ENCODE measurements at regions not wholly inside any gene's neighbourhood (a gene's known extent, or its start where the extent isn't known, plus 50 kb on each side); places are given as distances from the start of the nearest gene placed in this dataset.
A peak's percentile ranks its signal among the peaks of the same experiment; 100 is the strongest.

DNA sequence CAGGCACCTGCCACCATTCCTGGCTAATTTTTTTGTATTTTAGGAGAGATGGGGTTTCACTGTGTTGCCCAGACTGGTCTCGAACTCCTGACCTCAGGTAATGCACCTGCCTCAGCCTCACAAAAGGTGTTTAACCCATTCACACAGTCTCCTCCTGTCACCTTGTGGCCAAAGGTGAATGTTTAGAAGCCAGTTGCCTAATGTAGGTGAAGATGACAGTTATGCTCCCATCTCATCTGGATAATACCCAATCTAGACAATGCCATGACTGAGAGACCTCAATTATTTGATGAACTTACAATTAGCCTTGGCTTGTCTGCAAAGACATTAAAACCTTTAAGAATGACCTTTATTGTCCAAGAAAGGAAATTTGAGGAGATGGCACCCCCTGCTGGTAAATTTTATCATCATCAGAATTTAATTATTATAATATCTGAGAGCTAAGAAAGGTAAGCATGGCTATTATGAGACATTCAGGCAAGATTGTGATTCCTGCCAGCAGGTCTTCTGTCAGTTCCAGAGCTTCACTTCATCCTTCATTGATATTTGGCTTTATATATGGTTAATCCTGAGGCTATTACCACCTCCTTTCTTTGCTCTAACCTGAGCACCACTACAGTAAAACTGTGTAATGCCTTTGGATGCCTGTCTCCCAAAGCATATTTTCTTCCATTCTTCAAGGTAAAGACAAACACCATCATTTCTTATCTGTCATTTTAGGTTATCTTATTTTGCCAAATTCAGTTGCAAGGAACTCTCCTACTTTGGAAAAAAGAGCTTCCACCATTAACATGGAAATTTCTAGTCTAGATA, 117.6 kb downstream of the FAM124B start:
- POLR2A ChIA-PET, result no interaction called here
- TF ChIP-seq, protein P1, sequence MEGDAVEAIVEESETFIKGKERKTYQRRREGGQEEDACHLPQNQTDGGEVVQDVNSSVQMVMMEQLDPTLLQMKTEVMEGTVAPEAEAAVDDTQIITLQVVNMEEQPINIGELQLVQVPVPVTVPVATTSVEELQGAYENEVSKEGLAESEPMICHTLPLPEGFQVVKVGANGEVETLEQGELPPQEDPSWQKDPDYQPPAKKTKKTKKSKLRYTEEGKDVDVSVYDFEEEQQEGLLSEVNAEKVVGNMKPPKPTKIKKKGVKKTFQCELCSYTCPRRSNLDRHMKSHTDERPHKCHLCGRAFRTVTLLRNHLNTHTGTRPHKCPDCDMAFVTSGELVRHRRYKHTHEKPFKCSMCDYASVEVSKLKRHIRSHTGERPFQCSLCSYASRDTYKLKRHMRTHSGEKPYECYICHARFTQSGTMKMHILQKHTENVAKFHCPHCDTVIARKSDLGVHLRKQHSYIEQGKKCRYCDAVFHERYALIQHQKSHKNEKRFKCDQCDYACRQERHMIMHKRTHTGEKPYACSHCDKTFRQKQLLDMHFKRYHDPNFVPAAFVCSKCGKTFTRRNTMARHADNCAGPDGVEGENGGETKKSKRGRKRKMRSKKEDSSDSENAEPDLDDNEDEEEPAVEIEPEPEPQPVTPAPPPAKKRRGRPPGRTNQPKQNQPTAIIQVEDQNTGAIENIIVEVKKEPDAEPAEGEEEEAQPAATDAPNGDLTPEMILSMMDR (IDR thresholded peaks at IDR 0.05; ENCODE audit: control extremely low read depth, extremely low read depth, low read depth, missing control alignments), result peak; percentile 34
- peak; percentile 29 for DNase-seq (ENCODE audit: extremely low spot score)
- CTCF ChIA-PET, result interaction anchor here (0.6 to 8.4 kb wide), 38 partner anchors 9 to 1316 kb away, joined by 3 to 176 read pairs (median 4); partner anchors contain the start of gene WDFY1

DNA sequence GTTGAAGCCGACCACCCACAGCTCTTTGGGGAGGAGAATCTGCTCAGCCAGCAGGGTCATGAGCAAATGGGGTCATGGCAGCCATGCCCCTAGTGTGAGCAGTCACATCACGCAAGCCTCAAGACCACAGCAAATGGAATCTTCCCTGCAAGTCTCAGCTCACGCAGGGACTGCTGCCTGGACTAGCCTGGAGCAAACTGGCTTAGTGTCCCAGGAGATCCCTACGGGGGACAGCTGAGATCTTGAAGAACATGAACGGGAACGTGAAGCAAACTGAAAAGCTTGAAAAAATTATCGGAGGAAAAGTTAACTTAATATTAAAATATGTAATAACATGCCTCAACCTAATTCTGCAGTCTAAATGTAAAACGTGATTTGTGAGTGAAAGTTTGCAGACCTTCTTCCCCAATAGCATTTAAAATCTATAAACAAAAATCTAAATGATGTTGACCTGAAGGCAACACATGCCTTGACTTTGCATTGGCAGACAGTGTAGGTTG, 118.4 kb downstream of the FAM124B start:
- CTCF ChIA-PET, result interaction anchor here (0.7 to 8.4 kb wide), 21 partner anchors 10 to 1371 kb away, joined by 3 to 176 read pairs (median 4); no protein-coding TSS in a partner anchor
- POLR2A ChIA-PET, result no interaction called here
- no peak for DNase-seq (ENCODE audit: extremely low spot score)
- TF ChIP-seq, protein P1 (IDR thresholded peaks at IDR 0.05; ENCODE audit: control extremely low read depth, extremely low read depth, low read depth, missing control alignments), result no peak

DNA sequence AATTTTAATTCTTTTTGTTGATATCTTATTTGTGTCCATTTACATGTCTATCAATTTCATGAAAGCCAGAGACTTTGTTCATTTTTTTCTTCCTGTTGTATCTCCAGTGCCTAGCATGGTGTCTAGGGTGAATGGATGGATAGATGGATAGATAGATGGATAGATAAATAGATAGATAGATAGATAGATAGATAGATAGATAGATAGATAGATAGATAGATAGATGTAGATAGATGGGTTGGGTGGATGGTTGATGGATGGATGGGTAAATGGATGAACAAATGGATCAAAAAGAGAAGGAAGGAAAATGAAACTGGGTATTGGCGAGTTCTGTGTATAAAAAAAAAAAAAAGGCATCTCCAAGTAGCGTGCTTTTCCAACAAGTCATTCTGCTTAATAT, 120.5 kb downstream of the FAM124B start:
- ChIA-PET CTCF (interaction anchor here (1.4 to 8.4 kb wide), 5 partner anchors 8 to 311 kb away, joined by 4 to 176 read pairs (median 33); no protein-coding TSS in a partner anchor), POLR2A (no interaction called here)
- no peak for DNase-seq (ENCODE audit: extremely low spot score)
- TF ChIP-seq, protein P1 (IDR thresholded peaks at IDR 0.05; ENCODE audit: control extremely low read depth, extremely low read depth, low read depth, missing control alignments), result no peak

DNA sequence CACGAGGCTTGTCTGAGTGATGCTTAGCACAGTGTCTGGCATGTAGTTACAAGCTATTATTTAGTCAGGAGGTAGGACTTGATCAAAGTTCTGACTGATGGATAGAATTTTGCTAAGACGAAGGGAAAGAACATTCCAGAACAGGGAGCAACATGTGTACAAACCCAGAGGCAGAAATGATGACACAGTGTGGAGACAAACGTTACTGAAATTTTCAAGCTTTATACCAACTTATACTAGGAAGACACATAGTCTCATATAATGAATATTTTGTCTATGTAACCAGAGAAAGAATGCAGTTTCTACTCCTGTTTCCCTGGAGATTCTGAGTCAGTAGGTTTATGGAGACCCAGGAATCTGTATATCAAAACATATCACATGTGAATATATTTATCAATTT, 123.4 kb downstream of the FAM124B start:
- DNase-seq (ENCODE audit: extremely low spot score), result no peak
- TF ChIP-seq, protein P1 (IDR thresholded peaks at IDR 0.05; ENCODE audit: control extremely low read depth, extremely low read depth, low read depth, missing control alignments), result no peak
- CTCF ChIA-PET, result interaction anchor here (1.0 to 1.9 kb wide), 3 partner anchors 13 to 308 kb away, joined by 3 to 5 read pairs (median 3); no protein-coding TSS in a partner anchor
- POLR2A ChIA-PET, result no interaction called here

DNA sequence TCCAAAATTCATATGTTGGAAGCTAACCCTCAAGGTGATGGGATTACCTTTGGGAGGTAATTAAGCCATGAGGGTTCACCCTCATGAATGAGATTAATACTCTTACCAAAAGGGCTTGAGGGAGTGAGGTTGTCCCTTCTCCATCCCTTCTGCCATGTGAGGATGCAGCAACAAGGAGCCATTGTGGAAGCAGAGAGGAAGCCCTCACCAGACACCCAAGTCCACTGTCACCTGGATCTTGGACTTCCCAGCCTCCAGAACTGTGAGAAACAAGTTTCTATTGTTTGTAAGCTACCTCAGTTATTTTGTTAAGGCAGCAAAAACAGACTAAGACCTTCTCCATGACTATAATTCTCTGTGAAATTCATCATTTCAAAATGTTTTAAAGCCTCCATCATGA, 125.7 kb downstream of the FAM124B start:
- POLR2A ChIA-PET, result no interaction called here
- TF ChIP-seq, protein P1 (IDR thresholded peaks at IDR 0.05; ENCODE audit: control extremely low read depth, extremely low read depth, low read depth, missing control alignments), result no peak
- no peak for DNase-seq (ENCODE audit: extremely low spot score)
- CTCF ChIA-PET, result interaction anchor here (0.7 kb wide), 1 partner anchor 10 kb away, joined by 3 read pairs; no protein-coding TSS in a partner anchor

DNA sequence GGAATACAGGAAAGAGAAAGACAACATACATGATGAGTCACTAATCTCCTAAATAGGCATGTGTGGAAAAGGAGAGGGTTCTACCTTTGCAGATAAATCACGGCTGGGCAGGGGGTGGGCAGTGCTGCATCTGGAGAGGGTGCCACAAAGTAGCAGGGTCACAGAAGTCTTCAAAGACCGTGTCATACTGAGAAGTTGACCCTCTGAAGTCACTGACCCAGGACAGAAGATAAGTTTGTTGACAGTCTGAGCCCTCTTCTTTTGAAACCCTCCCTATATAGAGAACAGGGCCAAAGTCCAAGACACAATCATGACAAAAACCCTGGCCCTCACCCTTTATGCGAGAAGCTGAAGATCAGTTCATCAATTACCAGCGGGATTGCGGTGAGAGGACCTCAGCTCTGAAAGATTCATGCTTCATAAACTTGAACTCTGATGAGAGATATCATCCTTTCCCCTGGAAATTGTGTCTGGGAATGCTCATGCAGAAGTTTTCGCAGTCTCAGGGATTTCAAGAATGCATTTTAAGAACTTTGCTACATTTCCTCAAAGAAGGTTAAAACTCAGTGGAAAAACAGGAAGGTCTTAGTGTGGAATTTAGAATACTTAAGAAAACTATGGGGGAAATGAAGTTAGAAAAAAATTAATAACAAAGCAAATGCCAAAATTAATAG, 129.5 kb downstream of the FAM124B start:
- no peak for DNase-seq (ENCODE audit: extremely low spot score)
- TF ChIP-seq, protein P1 (IDR thresholded peaks at IDR 0.05; ENCODE audit: control extremely low read depth, extremely low read depth, low read depth, missing control alignments), result no peak
- ChIA-PET CTCF (interaction anchor here (1.1 to 4.6 kb wide), 3 partner anchors 11 to 301 kb away, joined by 3 to 33 read pairs (median 3); no protein-coding TSS in a partner anchor), POLR2A (no interaction called here)
